ENCODE measurements at regions not wholly inside any gene's neighbourhood (a gene's known extent, or its start where the extent isn't known, plus 50 kb on each side); places are given as distances from the start of the nearest gene placed in this dataset.
"Not testable (repeated sequence)": the region's sequence is repeated elsewhere in the genome, so short reads cannot be mapped to it uniquely, and the experiment has no call there.

DNA sequence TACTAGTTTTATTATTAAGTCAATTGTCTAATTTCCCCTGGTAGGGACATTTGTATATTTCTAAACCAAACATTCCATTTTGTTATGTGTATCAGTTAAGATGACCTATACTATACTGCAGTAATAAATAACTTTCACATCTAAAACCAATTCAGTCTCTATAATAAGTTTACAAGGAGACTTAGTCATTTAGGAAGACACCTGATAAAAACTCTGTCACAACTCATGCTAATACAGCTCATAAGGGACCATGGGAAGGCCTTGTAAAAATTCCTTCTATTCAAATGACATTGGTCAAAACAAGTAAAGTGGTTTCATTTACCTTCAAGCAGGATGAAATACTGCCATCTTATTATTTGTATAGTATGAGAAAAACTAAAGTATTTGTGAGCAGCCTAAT is 597.9 kb downstream of the PRIM2 start:
- H3K14ac ChIP-seq (ENCODE audit: insufficient read depth, low read length); H3T11ph ChIP-seq (ENCODE audit: low read length); H3K36me3 Mint-ChIP-seq (ENCODE audit: insufficient read depth in 1 of 3, low read depth in 3 of 3); H3K4me2 ChIP-seq (ENCODE audit: insufficient read depth, insufficient read length, low read length); H3K79me1 ChIP-seq (ENCODE audit: insufficient read depth, low read depth, low read length, poor library complexity, severe bottlenecking); H2AK5ac ChIP-seq (ENCODE audit: insufficient read length, low read length); H2AFZ ChIP-seq (ENCODE audit: low read length); H3K18ac ChIP-seq (ENCODE audit: insufficient read length, low read depth, low read length); H3K4me3 Mint-ChIP-seq; H4K8ac ChIP-seq (replicated peaks; ENCODE audit: insufficient read length, low read depth, low read length); H3K9ac ChIP-seq (ENCODE audit: extremely low read depth, insufficient read length, low read length); H3K4me1 Mint-ChIP-seq; H3K23ac ChIP-seq (ENCODE audit: insufficient read length, low read depth, low read length); H2BK120ac ChIP-seq (ENCODE audit: low read depth, low read length, poor library complexity, severe bottlenecking); H2BK15ac ChIP-seq (ENCODE audit: low read depth, low read length); H3K27ac ChIP-seq (ENCODE audit: insufficient read length, low read depth, low read length); H3K27ac Mint-ChIP-seq; DNase-seq; H4K91ac ChIP-seq (ENCODE audit: insufficient read length, low read depth, low read length); H4K20me1 ChIP-seq (ENCODE audit: control insufficient read depth, insufficient read depth, insufficient read length); H3K56ac ChIP-seq (ENCODE audit: insufficient read length, low read depth, low read length); H3K27me3 ChIP-seq (ENCODE audit: insufficient read depth, low read length); H2BK5ac ChIP-seq (ENCODE audit: insufficient read length, low read length); H2BK12ac ChIP-seq (ENCODE audit: insufficient read length, low read depth, low read length); H3K9me3 ChIP-seq (ENCODE audit: control insufficient read depth, low read depth, low read length); H3K4ac ChIP-seq (ENCODE audit: low read depth, low read length); H3K4me1 ChIP-seq (ENCODE audit: insufficient read depth, low read length); H3K79me2 ChIP-seq (ENCODE audit: insufficient read depth, low read length); H2BK20ac ChIP-seq (ENCODE audit: low read depth, low read length, poor library complexity, severe bottlenecking); H3K23me2 ChIP-seq (ENCODE audit: insufficient read length, low read depth, low read length, poor library complexity, severe bottlenecking); H4K5ac ChIP-seq (ENCODE audit: insufficient read length, low read depth, low read length); H3K27me3 Mint-ChIP-seq (ENCODE audit: low read depth): not testable (repeated sequence)
- peaks cover 0 to 11% of the 10 kb centered on the region in 2 experiments; a peak in 1 of 5 replicates for H3K9me3 Mint-ChIP-seq

- H2BK12ac ChIP-seq (ENCODE audit: insufficient read length, low read depth, low read length); H3K14ac ChIP-seq (ENCODE audit: insufficient read depth, low read length); H3K56ac ChIP-seq (ENCODE audit: insufficient read length, low read depth, low read length); H3K18ac ChIP-seq (ENCODE audit: insufficient read length, low read depth, low read length); H2BK5ac ChIP-seq (ENCODE audit: insufficient read length, low read length); H3K4me1 ChIP-seq (ENCODE audit: insufficient read depth, low read length); H3K79me1 ChIP-seq (ENCODE audit: insufficient read depth, low read depth, low read length, poor library complexity, severe bottlenecking); H4K8ac ChIP-seq (replicated peaks; ENCODE audit: insufficient read length, low read depth, low read length); H3K4me1 Mint-ChIP-seq; H3T11ph ChIP-seq (ENCODE audit: low read length); H2BK120ac ChIP-seq (ENCODE audit: low read depth, low read length, poor library complexity, severe bottlenecking); H4K91ac ChIP-seq (ENCODE audit: insufficient read length, low read depth, low read length); H2AFZ ChIP-seq (ENCODE audit: low read length); H3K27me3 ChIP-seq (ENCODE audit: insufficient read depth, low read length); H3K4ac ChIP-seq (ENCODE audit: low read depth, low read length); H3K27me3 Mint-ChIP-seq (ENCODE audit: low read depth); H3K23me2 ChIP-seq (ENCODE audit: insufficient read length, low read depth, low read length, poor library complexity, severe bottlenecking); DNase-seq; H3K79me2 ChIP-seq (ENCODE audit: insufficient read depth, low read length); H2AK5ac ChIP-seq (ENCODE audit: insufficient read length, low read length); H3K4me2 ChIP-seq (ENCODE audit: insufficient read depth, insufficient read length, low read length); H3K27ac Mint-ChIP-seq; H3K9me3 ChIP-seq (ENCODE audit: control insufficient read depth, low read depth, low read length); H2BK20ac ChIP-seq (ENCODE audit: low read depth, low read length, poor library complexity, severe bottlenecking); H4K20me1 ChIP-seq (ENCODE audit: control insufficient read depth, insufficient read depth, insufficient read length); H3K27ac ChIP-seq (ENCODE audit: insufficient read length, low read depth, low read length); H3K4me3 Mint-ChIP-seq; H2BK15ac ChIP-seq (ENCODE audit: low read depth, low read length); H4K5ac ChIP-seq (ENCODE audit: insufficient read length, low read depth, low read length); H3K9ac ChIP-seq (ENCODE audit: extremely low read depth, insufficient read length, low read length); H3K23ac ChIP-seq (ENCODE audit: insufficient read length, low read depth, low read length): not testable (repeated sequence)
- H3K9me3 Mint-ChIP-seq: peaks cover 0 to 21% of the 10 kb centered on the region in 2 experiments; a peak in 2 of 5 replicates
- no CpG with 5 or more reads among the region's 2 CpGs for WGBS (ENCODE audit: extremely low coverage, insufficient read length, low lambda C conversion rate)
- H3K36me3 Mint-ChIP-seq (ENCODE audit: insufficient read depth in 1 of 3, low read depth in 3 of 3): peaks cover 6 to 23% (median 15%) of the 10 kb centered on the region in 3 experiments; a peak in 6 of 7 replicates
These were observed 625.5 kb downstream of the PRIM2 start for GRCh38 chr6:57942966-57943365.
